Upper lobe of left lung (tissue), 4 donors: ENCODE measurements at regions not wholly inside any gene's neighbourhood (a gene's known extent, or its start where the extent isn't known, plus 50 kb on each side); places are given as distances from the start of the nearest gene placed in this dataset.

Source experiments
- POLR2AphosphoS5 ChIP-seq, 2 donors: sonication (generic); formaldehyde crosslinking; IDR thresholded peaks; one replicate each; pipeline ENCODE4 v1.5.1; 2017; ENCODE audit warnings: antibody characterized with exemption in 2 of 2
- TF ChIP-seq, protein P1 (sequence below), 6 experiments: fragments of 450-650 bp in 4 of 6; fragments of 200-600 bp in 2 of 6; sonication (generic) in 2 of 6; IDR thresholded peaks; one replicate each; pipeline ENCODE4 v1.5.1; 2016 to 2019; ENCODE audit warnings: antibody characterized with exemption in 6 of 6

DNA sequence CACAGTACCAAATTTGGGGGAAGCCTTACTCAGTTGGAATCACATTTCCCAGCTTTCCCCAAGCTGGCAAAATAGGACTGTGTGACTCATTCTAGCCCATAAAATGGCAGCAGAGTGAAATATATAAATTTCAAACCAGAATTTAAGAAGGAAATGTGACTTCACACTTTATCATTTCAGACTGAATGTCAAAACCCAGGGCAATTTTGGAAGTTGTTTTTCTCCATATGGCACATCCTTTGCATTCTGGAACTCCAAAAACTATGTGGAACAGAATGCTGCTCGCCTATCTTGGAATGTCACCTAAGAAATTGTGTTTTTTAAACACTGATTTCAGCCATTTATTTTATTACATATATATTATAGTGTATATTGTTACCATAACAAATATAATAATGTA, 424.7 kb upstream of the ST8SIA4 start:
- TF ChIP-seq, protein P1, sequence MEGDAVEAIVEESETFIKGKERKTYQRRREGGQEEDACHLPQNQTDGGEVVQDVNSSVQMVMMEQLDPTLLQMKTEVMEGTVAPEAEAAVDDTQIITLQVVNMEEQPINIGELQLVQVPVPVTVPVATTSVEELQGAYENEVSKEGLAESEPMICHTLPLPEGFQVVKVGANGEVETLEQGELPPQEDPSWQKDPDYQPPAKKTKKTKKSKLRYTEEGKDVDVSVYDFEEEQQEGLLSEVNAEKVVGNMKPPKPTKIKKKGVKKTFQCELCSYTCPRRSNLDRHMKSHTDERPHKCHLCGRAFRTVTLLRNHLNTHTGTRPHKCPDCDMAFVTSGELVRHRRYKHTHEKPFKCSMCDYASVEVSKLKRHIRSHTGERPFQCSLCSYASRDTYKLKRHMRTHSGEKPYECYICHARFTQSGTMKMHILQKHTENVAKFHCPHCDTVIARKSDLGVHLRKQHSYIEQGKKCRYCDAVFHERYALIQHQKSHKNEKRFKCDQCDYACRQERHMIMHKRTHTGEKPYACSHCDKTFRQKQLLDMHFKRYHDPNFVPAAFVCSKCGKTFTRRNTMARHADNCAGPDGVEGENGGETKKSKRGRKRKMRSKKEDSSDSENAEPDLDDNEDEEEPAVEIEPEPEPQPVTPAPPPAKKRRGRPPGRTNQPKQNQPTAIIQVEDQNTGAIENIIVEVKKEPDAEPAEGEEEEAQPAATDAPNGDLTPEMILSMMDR (IDR thresholded peaks at IDR 0.05), result no peak
- no peak for TF ChIP-seq POLR2AphosphoS5 (IDR thresholded peaks at IDR 0.05)
